ENCODE measurements at regions not wholly inside any gene's neighbourhood (a gene's known extent, or its start where the extent isn't known, plus 50 kb on each side); places are given as distances from the start of the nearest gene placed in this dataset.

DNA sequence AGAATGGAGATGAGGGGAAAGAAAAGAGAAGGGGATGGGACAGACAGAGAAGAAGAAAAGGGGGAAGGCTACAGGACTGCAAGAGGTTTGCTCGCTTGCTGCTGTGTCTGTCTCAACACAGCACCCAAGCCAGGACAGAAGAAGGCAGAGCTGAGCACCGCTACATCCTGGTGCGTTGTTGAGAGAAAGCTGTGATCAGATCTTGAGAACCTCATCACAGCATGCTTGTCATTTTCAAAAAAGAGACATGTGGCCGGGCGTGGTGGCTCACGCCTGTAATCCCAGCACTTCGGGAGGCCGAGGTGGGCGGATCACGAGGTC, 110.9 kb downstream of the NXNL2 start:
- Mint-ChIP-seq H3K27ac (no peak overlapping the region), H3K4me1 (no peaks in the 10 kb centered on the region), H3K4me3 (no peak overlapping the region), H3K36me3 (ENCODE audit: low read depth) (no peaks in the 10 kb centered on the region), H3K27me3 (peaks cover 29% of the 10 kb centered on the region)
- no peak for DNase-seq
- no peaks in the 10 kb centered on the region for H3K9me3 ChIP-seq (ENCODE audit: control insufficient read depth, low read length, poor library complexity, severe bottlenecking)
- ATAC-seq, result no peak

DNA sequence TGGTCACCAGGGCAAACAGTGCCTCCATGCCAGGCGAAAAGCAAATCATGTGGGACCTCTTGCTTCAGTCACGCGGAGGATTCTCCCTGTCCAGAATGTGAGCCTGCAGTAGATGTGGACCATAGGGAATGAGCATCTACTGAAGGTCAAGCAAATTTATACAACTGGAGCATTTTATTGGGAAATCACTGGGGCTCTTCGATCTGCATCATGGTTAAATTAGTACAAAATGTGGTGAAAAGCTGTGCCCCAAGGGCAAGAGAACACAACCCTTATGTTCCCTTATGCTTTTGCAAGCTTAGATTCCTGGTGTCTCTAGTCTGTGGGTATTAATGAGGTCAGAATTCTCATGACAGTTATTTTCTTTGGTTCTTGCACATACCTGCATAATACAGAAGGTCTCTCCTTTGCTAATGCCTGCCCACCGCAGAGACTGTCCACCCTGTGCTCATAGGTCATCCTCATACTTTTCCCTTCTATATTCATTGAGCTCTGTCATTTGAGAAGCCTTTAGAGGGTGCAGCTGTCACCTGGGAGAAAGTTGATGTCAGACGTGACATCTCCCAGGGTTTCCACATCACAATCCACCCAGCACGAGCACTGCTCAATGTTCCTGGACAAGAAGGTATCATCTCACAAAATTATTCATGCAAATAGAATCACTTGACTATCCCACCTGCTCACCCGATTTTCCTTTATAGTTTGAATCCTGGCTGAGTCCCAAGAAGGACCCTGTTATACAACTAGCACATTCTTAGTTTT, 111.7 kb downstream of the NXNL2 start:
- H3K27me3 Mint-ChIP-seq, result peaks cover 28% of the 10 kb centered on the region
- H3K4me3 Mint-ChIP-seq, result no peak overlapping the region
- H3K27ac Mint-ChIP-seq, result no peak overlapping the region
- no peaks in the 10 kb centered on the region for H3K4me1 Mint-ChIP-seq
- H3K9me3 ChIP-seq (ENCODE audit: control insufficient read depth, low read length, poor library complexity, severe bottlenecking), result no peaks in the 10 kb centered on the region
- no peaks in the 10 kb centered on the region for H3K36me3 Mint-ChIP-seq (ENCODE audit: low read depth)
- DNase-seq, result no peak
- no peak for ATAC-seq

- no peaks in the 10 kb centered on the region for H3K36me3 Mint-ChIP-seq (ENCODE audit: low read depth)
Measured at GRCh38 chr9:88651682-88652633, 117.0 kb downstream of the NXNL2 start.

DNA sequence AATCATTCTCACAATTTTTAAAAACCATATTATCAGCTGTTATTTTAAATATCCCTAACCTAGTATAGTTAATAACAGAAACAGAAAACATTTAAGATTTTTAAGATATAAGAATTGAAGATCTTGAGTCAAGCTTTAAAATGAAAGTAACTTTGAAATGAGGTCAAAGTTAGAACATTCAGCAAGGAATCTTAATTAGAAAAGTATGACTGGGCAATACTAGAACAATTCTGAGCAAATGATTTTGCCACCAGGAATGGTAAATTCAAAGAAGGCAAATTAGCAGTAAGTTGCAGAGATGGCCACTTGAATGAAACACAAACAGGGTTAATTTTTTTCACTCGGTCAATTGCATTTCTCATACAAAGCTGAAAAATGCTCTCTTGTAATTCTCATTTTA, 117.9 kb downstream of the NXNL2 start:
- Mint-ChIP-seq H3K27ac (no peak overlapping the region), H3K4me3 (no peak overlapping the region), H3K36me3 (ENCODE audit: low read depth) (no peaks in the 10 kb centered on the region), H3K27me3 (peaks cover 34% of the 10 kb centered on the region), H3K4me1 (no peaks in the 10 kb centered on the region)
- no peak for DNase-seq
- no peak for ATAC-seq
- H3K9me3 ChIP-seq (ENCODE audit: control insufficient read depth, low read length, poor library complexity, severe bottlenecking), result no peaks in the 10 kb centered on the region

More at GRCh38 chr9:88651682-88652633, 117.0 kb downstream of the NXNL2 start:
- Mint-ChIP-seq H3K27me3 (peaks cover 41% of the 10 kb centered on the region), H3K4me1 (no peaks in the 10 kb centered on the region), H3K4me3 (no peak overlapping the region), H3K27ac (no peak overlapping the region)
- DNase-seq, result no peak
- ATAC-seq, result no peak
- no peaks in the 10 kb centered on the region for H3K9me3 ChIP-seq (ENCODE audit: control insufficient read depth, low read length, poor library complexity, severe bottlenecking)

DNA sequence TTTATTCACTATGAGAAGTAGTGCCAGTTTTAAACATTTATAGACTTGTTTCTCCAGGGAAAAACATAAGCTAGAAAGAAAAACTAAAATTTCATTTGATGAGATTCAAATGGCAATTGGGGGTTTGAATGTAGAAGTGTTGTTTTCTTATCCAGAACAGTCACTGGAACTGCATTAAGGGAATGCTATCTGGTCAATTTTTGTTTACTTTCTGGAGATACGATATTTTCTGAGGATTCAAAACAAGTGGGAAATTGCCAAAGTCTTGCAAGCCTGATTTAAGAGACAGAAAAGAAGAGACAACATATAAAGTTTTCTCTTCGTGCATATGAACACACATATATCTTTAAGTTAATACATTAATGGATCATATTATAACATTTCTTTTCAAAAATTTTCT, 118.4 kb downstream of the NXNL2 start:
- no peak for DNase-seq
- H3K4me1 Mint-ChIP-seq, result no peaks in the 10 kb centered on the region
- H3K27me3 Mint-ChIP-seq, result peaks cover 37% of the 10 kb centered on the region
- no peaks in the 10 kb centered on the region for H3K36me3 Mint-ChIP-seq (ENCODE audit: low read depth)
- no peak overlapping the region for H3K27ac Mint-ChIP-seq
- no peak overlapping the region for H3K4me3 Mint-ChIP-seq
- H3K9me3 ChIP-seq (ENCODE audit: control insufficient read depth, low read length, poor library complexity, severe bottlenecking), result no peaks in the 10 kb centered on the region
- ATAC-seq, result no peak

GRCh38 chr9:88653911-88654310, 118.9 kb downstream of the NXNL2 start:
- ATAC-seq, result no peak
- no peaks in the 10 kb centered on the region for H3K36me3 Mint-ChIP-seq (ENCODE audit: low read depth)
- DNase-seq, result no peak
- no peaks in the 10 kb centered on the region for H3K9me3 ChIP-seq (ENCODE audit: control insufficient read depth, low read length, poor library complexity, severe bottlenecking)
- peaks cover 40% of the 10 kb centered on the region for H3K27me3 Mint-ChIP-seq
- no peak overlapping the region for H3K27ac Mint-ChIP-seq
- H3K4me1 Mint-ChIP-seq, result no peaks in the 10 kb centered on the region
- H3K4me3 Mint-ChIP-seq, result no peak overlapping the region

DNA sequence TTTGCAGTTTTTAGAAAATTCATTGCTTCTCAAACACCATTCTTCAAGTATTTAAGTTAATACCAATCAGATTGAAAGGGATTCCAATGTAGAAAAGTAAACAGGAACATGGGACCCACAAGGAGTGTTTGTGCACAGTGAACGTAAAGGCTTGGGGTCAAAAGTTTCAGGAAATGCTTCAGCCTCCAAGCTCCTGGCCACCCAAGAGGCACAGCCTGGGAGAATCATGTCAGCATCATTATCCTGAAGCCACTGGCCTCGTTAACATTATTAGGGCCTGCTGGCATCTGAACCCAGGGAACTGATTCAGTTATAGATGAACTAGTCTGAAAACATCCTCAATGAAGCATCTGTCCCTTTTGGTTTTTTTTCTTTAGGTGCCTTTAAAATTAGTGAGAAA, 122.9 kb downstream of the NXNL2 start:
- no peak overlapping the region for H3K4me3 Mint-ChIP-seq
- no peaks in the 10 kb centered on the region for H3K9me3 ChIP-seq (ENCODE audit: control insufficient read depth, low read length, poor library complexity, severe bottlenecking)
- peaks cover 22% of the 10 kb centered on the region for H3K27me3 Mint-ChIP-seq
- H3K36me3 Mint-ChIP-seq (ENCODE audit: low read depth), result no peaks in the 10 kb centered on the region
- no peak overlapping the region for H3K27ac Mint-ChIP-seq
- no peak for DNase-seq
- no peak for ATAC-seq
- no peaks in the 10 kb centered on the region for H3K4me1 Mint-ChIP-seq

DNA sequence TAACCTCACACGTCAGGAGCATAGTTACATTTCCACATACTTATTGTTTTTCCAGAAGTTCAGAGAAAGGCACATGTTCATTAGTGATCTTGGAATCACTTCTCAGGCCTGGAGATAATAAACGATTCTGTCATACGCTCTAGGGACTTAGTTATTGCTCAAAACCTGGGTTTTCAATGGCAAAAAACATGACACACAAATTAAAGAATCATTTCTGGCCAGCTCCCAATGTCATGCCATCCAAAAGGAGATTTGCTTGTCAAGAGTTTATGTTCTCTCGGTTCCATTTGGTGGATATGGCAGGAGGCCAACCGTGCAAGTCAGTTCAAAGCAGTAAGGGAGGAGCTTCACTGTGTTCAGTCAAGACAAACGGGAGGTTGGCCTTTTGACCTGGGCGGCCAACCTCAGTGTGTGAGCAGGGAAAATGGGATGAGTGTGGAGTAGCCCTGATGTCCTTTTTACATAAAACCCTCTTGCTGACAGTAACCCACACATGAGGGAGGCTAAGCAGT, 123.4 kb downstream of the NXNL2 start:
- Mint-ChIP-seq H3K4me1 (no peaks in the 10 kb centered on the region), H3K36me3 (ENCODE audit: low read depth) (no peaks in the 10 kb centered on the region), H3K4me3 (no peak overlapping the region), H3K27me3 (peaks cover 22% of the 10 kb centered on the region), H3K27ac (no peak overlapping the region)
- DNase-seq (no peak), ATAC-seq (no peak)
- H3K9me3 ChIP-seq (ENCODE audit: control insufficient read depth, low read length, poor library complexity, severe bottlenecking), result no peaks in the 10 kb centered on the region

DNA sequence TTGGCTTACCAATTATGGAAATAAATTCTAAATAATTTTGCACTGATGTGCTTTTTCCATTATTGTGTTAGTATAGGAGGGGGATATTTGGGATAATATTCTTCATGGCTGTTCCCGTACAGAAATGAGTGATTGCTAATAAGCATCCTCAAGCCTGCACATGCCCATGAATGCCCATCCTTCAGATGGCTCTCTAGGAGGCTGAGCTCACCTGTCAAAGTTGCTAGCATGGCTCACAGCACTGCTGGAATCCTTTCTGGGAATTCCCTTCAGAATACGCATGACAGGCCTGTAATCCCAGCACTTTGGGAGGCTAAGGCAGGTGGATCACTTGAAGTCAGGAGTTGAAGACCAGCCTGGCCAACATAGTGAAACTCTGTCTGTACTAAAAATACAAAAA, 124.1 kb downstream of the NXNL2 start:
- DNase-seq (no peak), ATAC-seq (no peak)
- H3K4me3 Mint-ChIP-seq, result no peak overlapping the region
- H3K4me1 Mint-ChIP-seq, result no peaks in the 10 kb centered on the region
- no peaks in the 10 kb centered on the region for H3K36me3 Mint-ChIP-seq (ENCODE audit: low read depth)
- peaks cover 17% of the 10 kb centered on the region for H3K27me3 Mint-ChIP-seq
- no peaks in the 10 kb centered on the region for H3K9me3 ChIP-seq (ENCODE audit: control insufficient read depth, low read length, poor library complexity, severe bottlenecking)
- no peak overlapping the region for H3K27ac Mint-ChIP-seq

GRCh38 chr9:88660611-88661010, 125.6 kb downstream of the NXNL2 start:
- Mint-ChIP-seq H3K4me3 (no peak overlapping the region), H3K27ac (no peak overlapping the region), H3K27me3 (peaks cover 12% of the 10 kb centered on the region), H3K4me1 (no peaks in the 10 kb centered on the region), H3K36me3 (ENCODE audit: low read depth) (no peaks in the 10 kb centered on the region)
- no peak for ATAC-seq
- DNase-seq, result no peak
- no peaks in the 10 kb centered on the region for H3K9me3 ChIP-seq (ENCODE audit: control insufficient read depth, low read length, poor library complexity, severe bottlenecking)

DNA sequence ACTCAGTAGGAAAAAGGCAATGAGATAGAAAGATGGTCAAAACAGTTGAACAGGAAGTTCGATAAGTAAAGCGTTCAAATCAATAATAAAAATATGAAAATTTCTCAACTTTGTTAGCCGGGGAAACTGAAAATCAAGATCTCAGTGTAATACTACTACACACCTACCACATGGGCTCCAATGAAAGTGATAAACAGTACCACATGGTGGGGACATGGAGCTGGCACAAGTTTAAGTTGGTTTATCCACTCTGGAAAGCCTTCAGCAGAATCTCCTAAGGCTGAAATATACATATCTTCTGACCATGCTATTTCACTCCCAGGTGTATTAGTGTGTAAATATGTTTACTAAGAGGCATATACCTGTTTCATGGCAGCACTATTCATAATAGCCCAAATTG, 126.8 kb downstream of the NXNL2 start:
- no peak for ATAC-seq
- Mint-ChIP-seq H3K4me1 (no peaks in the 10 kb centered on the region), H3K36me3 (ENCODE audit: low read depth) (no peaks in the 10 kb centered on the region), H3K27me3 (peaks cover 12% of the 10 kb centered on the region), H3K4me3 (no peak overlapping the region), H3K27ac (no peak overlapping the region)
- no peaks in the 10 kb centered on the region for H3K9me3 ChIP-seq (ENCODE audit: control insufficient read depth, low read length, poor library complexity, severe bottlenecking)
- no peak for DNase-seq

DNA sequence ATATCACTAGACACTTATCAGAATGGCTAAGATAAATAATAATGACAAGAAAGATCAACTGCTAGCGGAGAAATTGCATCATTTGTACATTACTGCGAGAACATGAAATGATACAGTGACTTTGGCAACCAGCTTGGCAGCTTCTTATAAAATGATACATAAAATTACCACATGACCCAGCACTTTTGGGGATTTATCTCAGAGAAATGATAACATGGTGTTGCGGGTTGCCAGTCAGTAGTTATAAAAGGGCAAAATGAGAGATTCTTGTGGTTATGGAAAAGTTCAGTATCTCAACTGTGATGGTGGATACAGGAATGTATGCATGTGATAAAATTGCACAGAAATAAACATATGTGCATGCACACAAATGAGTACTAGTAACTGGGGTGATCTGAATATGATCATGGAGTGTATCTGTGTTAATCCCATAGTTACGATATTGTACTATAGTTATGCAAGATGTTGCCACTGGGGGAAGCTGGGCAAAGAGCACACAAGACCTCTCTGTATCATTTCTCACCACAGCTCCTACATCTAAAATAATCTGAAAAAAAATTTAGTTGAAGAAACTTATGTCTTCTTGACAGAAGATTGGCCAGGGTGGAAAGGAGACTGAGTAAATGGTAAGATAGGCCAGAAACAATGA, 128.9 kb downstream of the NXNL2 start:
- H3K9me3 ChIP-seq (ENCODE audit: control insufficient read depth, low read length, poor library complexity, severe bottlenecking), result no peaks in the 10 kb centered on the region
- Mint-ChIP-seq H3K4me3 (no peak overlapping the region), H3K27ac (no peak overlapping the region), H3K4me1 (no peaks in the 10 kb centered on the region), H3K27me3 (peaks cover 6% of the 10 kb centered on the region), H3K36me3 (ENCODE audit: low read depth) (no peaks in the 10 kb centered on the region)
- no peak for ATAC-seq
- DNase-seq, result no peak

GRCh38 chr9:88664773-88665172, 129.8 kb downstream of the NXNL2 start:
- Mint-ChIP-seq H3K4me1 (no peaks in the 10 kb centered on the region), H3K4me3 (no peak overlapping the region), H3K27ac (no peak overlapping the region), H3K36me3 (ENCODE audit: low read depth) (no peaks in the 10 kb centered on the region), H3K27me3 (peaks cover 6% of the 10 kb centered on the region)
- no peaks in the 10 kb centered on the region for H3K9me3 ChIP-seq (ENCODE audit: control insufficient read depth, low read length, poor library complexity, severe bottlenecking)
- no peak for ATAC-seq
- DNase-seq, result no peak
